ENCODE measurements at regions not wholly inside any gene's neighbourhood (a gene's known extent, or its start where the extent isn't known, plus 50 kb on each side); places are given as distances from the start of the nearest gene placed in this dataset.

DNA sequence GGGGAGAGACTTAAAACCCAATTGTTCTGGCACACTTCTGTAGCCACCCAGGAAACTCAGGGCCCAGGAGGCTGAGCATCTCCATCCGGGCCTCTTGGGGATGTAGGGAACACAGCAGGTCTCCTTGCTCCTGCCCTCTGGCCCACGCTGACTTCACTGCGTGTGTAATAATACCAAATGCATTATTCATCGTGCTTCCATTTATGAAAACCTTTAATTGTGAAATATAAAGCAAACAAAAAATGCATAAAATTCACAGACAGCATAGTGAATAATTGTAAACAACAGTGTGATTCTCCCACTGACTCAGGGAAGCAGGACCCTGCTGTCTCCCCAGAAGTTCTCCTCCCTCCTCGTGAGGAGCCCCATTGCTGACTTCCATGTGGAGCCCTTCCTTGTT lies 70.3 kb upstream of the SHH start:
- TF ChIP-seq, protein P1, sequence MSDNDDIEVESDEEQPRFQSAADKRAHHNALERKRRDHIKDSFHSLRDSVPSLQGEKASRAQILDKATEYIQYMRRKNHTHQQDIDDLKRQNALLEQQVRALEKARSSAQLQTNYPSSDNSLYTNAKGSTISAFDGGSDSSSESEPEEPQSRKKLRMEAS (IDR thresholded peaks at IDR 0.05; ENCODE audit: insufficient read depth, insufficient read length), result no peak
- no peak for TF ChIP-seq POLR2A (IDR thresholded peaks at IDR 0.05; ENCODE audit: low read depth, low read length)
- TF ChIP-seq, protein P2, sequence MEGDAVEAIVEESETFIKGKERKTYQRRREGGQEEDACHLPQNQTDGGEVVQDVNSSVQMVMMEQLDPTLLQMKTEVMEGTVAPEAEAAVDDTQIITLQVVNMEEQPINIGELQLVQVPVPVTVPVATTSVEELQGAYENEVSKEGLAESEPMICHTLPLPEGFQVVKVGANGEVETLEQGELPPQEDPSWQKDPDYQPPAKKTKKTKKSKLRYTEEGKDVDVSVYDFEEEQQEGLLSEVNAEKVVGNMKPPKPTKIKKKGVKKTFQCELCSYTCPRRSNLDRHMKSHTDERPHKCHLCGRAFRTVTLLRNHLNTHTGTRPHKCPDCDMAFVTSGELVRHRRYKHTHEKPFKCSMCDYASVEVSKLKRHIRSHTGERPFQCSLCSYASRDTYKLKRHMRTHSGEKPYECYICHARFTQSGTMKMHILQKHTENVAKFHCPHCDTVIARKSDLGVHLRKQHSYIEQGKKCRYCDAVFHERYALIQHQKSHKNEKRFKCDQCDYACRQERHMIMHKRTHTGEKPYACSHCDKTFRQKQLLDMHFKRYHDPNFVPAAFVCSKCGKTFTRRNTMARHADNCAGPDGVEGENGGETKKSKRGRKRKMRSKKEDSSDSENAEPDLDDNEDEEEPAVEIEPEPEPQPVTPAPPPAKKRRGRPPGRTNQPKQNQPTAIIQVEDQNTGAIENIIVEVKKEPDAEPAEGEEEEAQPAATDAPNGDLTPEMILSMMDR (IDR thresholded peaks at IDR 0.05; ENCODE audit: extremely low read depth in 1 of 2, insufficient read depth in 1 of 2, low read depth in 1 of 2, low read length in 2 of 2), result no peak
- no peak for TF ChIP-seq EZH2 (IDR thresholded peaks at IDR 0.05; ENCODE audit: borderline replicate concordance, low read depth, low read length, severe bottlenecking)
- TF ChIP-seq JUN (IDR thresholded peaks at IDR 0.05; ENCODE audit: borderline replicate concordance, insufficient read depth, insufficient read length, low read depth), result no peak
- no peak for TF ChIP-seq POLR2AphosphoS5 (IDR thresholded peaks at IDR 0.05; ENCODE audit: insufficient read depth, low read depth, low read length)
- no peak for TF ChIP-seq FOS (IDR thresholded peaks at IDR 0.05; ENCODE audit: borderline replicate concordance, insufficient read depth, low read length)
- TF ChIP-seq MYC (IDR thresholded peaks at IDR 0.05; ENCODE audit: low read depth, low read length), result no peak
- TF ChIP-seq GATA2 (IDR thresholded peaks at IDR 0.05; ENCODE audit: insufficient read depth, insufficient read length, low read depth, low read length), result no peak
